HEK293 (cell line): ENCODE measurements at regions not wholly inside any gene's neighbourhood (a gene's known extent, or its start where the extent isn't known, plus 50 kb on each side); places are given as distances from the start of the nearest gene placed in this dataset.

Experiments
- CTCF ChIA-PET: fragments of 350-600 bp; formaldehyde crosslinking; extraction: SDS; loops from one replicate; lab custom pipeline; 2021; ENCODE audit warnings: antibody characterized with exemption; lab: Yijun Ruan, JAX
- POLR2A ChIA-PET: fragments of 300-600 bp; formaldehyde crosslinking; extraction: SDS; loops from one replicate; lab custom pipeline; 2020; ENCODE audit warnings: antibody characterized with exemption, inconsistent platforms; lab: Yijun Ruan, JAX
- H3K27ac ChIP-seq: fragments of 200-500 bp; sonication (Bioruptor generic); 2 replicates; pipeline ENCODE4 v1.5.1; 2014; ENCODE audit warnings: low read depth, low read length, control low read depth, inconsistent platforms; ENCODE audit errors: extremely low read depth
- H3K36me3 ChIP-seq, 2 experiments: fragments of 200-500 bp in 1 of 2; sonication (Bioruptor generic) in 1 of 2; 1 replicate in 1 of 2; 2 replicates in 1 of 2; pipeline ENCODE4 v1.5.1; 2014 to 2017; ENCODE audit warnings: inconsistent platforms in 2 of 2, low read length in 2 of 2; ENCODE audit not compliant: control insufficient read depth in 2 of 2, insufficient read depth in 1 of 2
- H3K4me1 ChIP-seq: fragments of 200-500 bp; sonication (Bioruptor generic); 2 replicates; pipeline ENCODE4 v1.5.1; 2014; ENCODE audit warnings: mild to moderate bottlenecking, low read length, inconsistent platforms; ENCODE audit not compliant: control insufficient read depth, insufficient read depth
- H3K4me3 ChIP-seq: 2 replicates; pipeline ENCODE4 v1.5.1; 2011; ENCODE audit warnings: low read depth, mild to moderate bottlenecking, control low read depth, low read length, moderate library complexity
- H3K9me3 ChIP-seq: fragments of 200-500 bp; sonication (Bioruptor generic); 2 replicates; pipeline ENCODE4 v1.5.1; 2014; ENCODE audit warnings: low read depth, low read length, inconsistent platforms; ENCODE audit not compliant: control insufficient read depth, insufficient read depth
- GLIS2 ChIP-seq: fragments of 450-650 bp; formaldehyde crosslinking; IDR thresholded peaks from 2 replicates; pipeline ENCODE4 v1.5.1; 2016; ENCODE audit warnings: missing biosample characterization, missing genetic modification characterization
- HOXD13 ChIP-seq: sonication (generic); formaldehyde crosslinking; IDR thresholded peaks from 2 replicates; pipeline ENCODE4 v1.8.0; 2022; ENCODE audit warnings: missing genetic modification reagents, borderline replicate concordance
- INSM2 ChIP-seq: fragments of 450-650 bp; formaldehyde crosslinking; IDR thresholded peaks from 2 replicates; pipeline ENCODE4 v1.5.1; 2016; ENCODE audit warnings: missing biosample characterization, missing genetic modification characterization
- MYNN ChIP-seq: fragments of 450-650 bp; formaldehyde crosslinking; IDR thresholded peaks from 2 replicates; pipeline ENCODE4 v1.5.1; 2016; ENCODE audit warnings: missing biosample characterization, missing genetic modification characterization, borderline replicate concordance
- TRIM28 ChIP-seq: IDR thresholded peaks from 2 replicates; pipeline ENCODE4 v1.6.1; 2011; ENCODE audit warnings: low read length, control low read depth, borderline replicate concordance
- YY2 ChIP-seq: fragments of 450-650 bp; formaldehyde crosslinking; IDR thresholded peaks from 2 replicates; pipeline ENCODE4 v1.5.1; 2016; ENCODE audit warnings: missing biosample characterization, missing genetic modification characterization
- ZNF138 ChIP-seq: fragments of 450-650 bp; formaldehyde crosslinking; IDR thresholded peaks from 2 replicates; pipeline ENCODE4 v1.5.1; 2016; ENCODE audit warnings: missing biosample characterization, missing genetic modification characterization, borderline replicate concordance
- ZNF433 ChIP-seq: fragments of 450-650 bp; formaldehyde crosslinking; IDR thresholded peaks from 2 replicates; pipeline ENCODE4 v1.5.1; 2016; ENCODE audit warnings: missing biosample characterization, missing genetic modification characterization, low read depth
- ZNF585B ChIP-seq: fragments of 450-650 bp; formaldehyde crosslinking; IDR thresholded peaks from 2 replicates; pipeline ENCODE4 v1.5.1; 2016; ENCODE audit warnings: missing biosample characterization, missing genetic modification characterization
- ZNF626 ChIP-seq: fragments of 450-650 bp; sonication (Bioruptor Pico); formaldehyde crosslinking; IDR thresholded peaks from 2 replicates; pipeline ENCODE4 v1.5.1; 2018; ENCODE audit warnings: missing biosample characterization, missing genetic modification characterization, inconsistent platforms
- ZNF660 ChIP-seq: fragments of 450-650 bp; IDR thresholded peaks from 2 replicates; pipeline ENCODE4 v1.5.1; 2018; ENCODE audit warnings: missing biosample characterization, mild to moderate bottlenecking, missing genetic modification characterization
- ZNF776 ChIP-seq: fragments of 450-650 bp; formaldehyde crosslinking; IDR thresholded peaks from 2 replicates; pipeline ENCODE4 v1.5.0; 2017; ENCODE audit warnings: missing biosample characterization, missing genetic modification characterization, borderline replicate concordance
- ZNF843 ChIP-seq: fragments of 450-650 bp; formaldehyde crosslinking; IDR thresholded peaks from 2 replicates; pipeline ENCODE4 v1.5.1; 2016; ENCODE audit warnings: missing biosample characterization, missing genetic modification characterization
- TF ChIP-seq, protein P1 (sequence below): fragments of 450-650 bp; formaldehyde crosslinking; IDR thresholded peaks from 2 replicates; pipeline ENCODE4 v1.5.1; 2016; ENCODE audit warnings: missing biosample characterization, missing genetic modification characterization
- TF ChIP-seq, protein P2 (sequence below): fragments of 450-650 bp; formaldehyde crosslinking; IDR thresholded peaks from 2 replicates; pipeline ENCODE4 v1.5.1; 2017; ENCODE audit warnings: missing biosample characterization, missing genetic modification characterization

DNA sequence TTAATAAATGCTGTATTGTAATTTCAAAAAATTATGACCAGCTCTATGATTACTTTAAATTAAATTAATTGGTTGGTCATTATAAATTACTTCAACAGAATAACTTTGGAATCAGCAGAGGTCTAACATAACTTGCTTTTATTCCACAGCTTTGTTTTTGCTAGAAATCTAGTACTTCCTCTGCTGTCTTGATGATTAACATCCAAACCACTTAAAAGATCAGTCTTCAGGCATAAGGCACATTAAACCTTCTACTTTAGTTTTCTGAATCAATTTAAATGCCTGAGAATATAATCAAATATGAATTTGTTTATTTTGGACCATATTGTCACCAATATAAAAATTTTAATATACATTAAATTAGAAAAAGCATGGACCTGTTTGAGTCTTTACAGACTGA lies 465.3 kb downstream of the ARL4A start:
- CTCF ChIA-PET = no interaction called here
- Histone ChIP-seq H3K4me3 (no peak overlapping the region), H3K9me3 (no peaks in the 10 kb centered on the region)
- TF ChIP-seq HOXD13 (no peak), ZNF660 (no peak), ZNF776 (tag by site-specific recombination) (no peak), ZNF843 (tag by site-specific recombination) (no peak), MYNN (no peak), GLIS2 (no peak), TRIM28 (no peak), YY2 (tag by site-specific recombination) (no peak), INSM2 (no peak), ZNF138 (no peak), ZNF626 (tag by site-specific recombination) (no peak)
- TF ChIP-seq, protein P1, sequence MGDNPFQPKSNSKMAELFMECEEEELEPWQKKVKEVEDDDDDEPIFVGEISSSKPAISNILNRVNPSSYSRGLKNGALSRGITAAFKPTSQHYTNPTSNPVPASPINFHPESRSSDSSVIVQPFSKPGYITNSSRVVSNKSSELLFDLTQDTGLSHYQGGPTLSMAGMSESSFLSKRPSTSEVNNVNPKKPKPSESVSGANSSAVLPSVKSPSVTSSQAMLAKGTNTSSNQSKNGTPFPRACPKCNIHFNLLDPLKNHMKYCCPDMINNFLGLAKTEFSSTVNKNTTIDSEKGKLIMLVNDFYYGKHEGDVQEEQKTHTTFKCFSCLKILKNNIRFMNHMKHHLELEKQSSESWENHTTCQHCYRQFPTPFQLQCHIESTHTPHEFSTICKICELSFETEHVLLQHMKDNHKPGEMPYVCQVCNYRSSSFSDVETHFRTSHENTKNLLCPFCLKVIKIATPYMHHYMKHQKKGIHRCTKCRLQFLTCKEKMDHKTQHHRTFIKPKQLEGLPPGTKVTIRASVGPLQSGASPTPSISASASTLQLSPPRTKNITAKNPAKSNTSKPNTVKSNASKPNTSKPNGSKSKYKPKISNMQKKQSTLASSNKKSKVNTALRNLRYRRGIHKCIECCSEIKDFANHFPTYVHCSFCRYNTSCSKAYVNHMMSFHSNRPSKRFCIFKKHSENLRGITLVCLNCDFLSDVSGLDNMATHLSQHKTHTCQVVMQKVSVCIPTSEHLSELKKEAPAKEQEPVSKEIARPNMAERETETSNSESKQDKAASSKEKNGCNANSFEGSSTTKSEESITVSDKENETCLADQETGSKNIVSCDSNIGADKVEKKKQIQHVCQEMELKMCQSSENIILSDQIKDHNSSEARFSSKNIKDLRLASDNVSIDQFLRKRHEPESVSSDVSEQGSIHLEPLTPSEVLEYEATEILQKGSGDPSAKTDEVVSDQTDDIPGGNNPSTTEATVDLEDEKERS = no peak
- TF ChIP-seq, all 188 proteins: peak for 0
- POLR2A ChIA-PET = no interaction called here
- Histone ChIP-seq H3K36me3 (no peaks in the 10 kb centered on the region), H3K4me1 (peaks cover 7% of the 10 kb centered on the region; the same call in 1 of the 2 replicates), H3K27ac (no peak overlapping the region)

DNA sequence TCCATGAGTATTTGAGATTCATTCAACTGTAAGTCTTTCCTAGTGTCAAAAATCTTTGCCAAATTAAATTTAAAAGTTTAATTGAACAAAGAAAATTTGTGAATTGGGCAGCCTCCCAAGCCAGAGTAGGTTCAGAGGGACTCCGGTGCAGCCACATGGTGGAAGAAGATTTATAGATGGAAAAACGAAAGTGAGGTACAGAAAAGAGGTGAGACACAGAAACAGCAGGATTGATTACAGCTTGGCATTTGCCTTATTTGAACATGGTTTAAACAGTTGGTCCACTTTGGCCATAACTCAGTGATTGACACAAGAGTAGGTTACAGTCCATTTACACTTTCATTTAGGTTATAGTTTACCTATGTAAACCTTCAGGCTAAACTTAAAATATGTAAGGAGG lies 465.8 kb downstream of the ARL4A start:
- no peak overlapping the region for H3K27ac ChIP-seq
- peaks cover 7% of the 10 kb centered on the region; the same call in 1 of the 2 replicates for H3K4me1 ChIP-seq
- no peaks in the 10 kb centered on the region for H3K9me3 ChIP-seq
- H3K36me3 ChIP-seq = no peaks in the 10 kb centered on the region
- CTCF ChIA-PET = interaction anchor here (1.3 kb wide), 1 partner anchor 467 kb away, joined by 3 read pairs; no protein-coding TSS in a partner anchor
- no peak overlapping the region for H3K4me3 ChIP-seq
- POLR2A ChIA-PET = no interaction called here
- no peak for TF ChIP-seq ZNF585B (tag by site-specific recombination)
- TF ChIP-seq, protein P2, sequence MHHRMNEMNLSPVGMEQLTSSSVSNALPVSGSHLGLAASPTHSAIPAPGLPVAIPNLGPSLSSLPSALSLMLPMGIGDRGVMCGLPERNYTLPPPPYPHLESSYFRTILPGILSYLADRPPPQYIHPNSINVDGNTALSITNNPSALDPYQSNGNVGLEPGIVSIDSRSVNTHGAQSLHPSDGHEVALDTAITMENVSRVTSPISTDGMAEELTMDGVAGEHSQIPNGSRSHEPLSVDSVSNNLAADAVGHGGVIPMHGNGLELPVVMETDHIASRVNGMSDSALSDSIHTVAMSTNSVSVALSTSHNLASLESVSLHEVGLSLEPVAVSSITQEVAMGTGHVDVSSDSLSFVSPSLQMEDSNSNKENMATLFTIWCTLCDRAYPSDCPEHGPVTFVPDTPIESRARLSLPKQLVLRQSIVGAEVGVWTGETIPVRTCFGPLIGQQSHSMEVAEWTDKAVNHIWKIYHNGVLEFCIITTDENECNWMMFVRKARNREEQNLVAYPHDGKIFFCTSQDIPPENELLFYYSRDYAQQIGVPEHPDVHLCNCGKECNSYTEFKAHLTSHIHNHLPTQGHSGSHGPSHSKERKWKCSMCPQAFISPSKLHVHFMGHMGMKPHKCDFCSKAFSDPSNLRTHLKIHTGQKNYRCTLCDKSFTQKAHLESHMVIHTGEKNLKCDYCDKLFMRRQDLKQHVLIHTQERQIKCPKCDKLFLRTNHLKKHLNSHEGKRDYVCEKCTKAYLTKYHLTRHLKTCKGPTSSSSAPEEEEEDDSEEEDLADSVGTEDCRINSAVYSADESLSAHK (tag by site-specific recombination) = no peak

GRCh38 chr7:13153742-13154141 lies 466.3 kb downstream of the ARL4A start:
- POLR2A ChIA-PET = no interaction called here
- no peaks in the 10 kb centered on the region for H3K9me3 ChIP-seq
- no peaks in the 10 kb centered on the region for H3K36me3 ChIP-seq
- CTCF ChIA-PET = interaction anchor here (1.3 kb wide), 1 partner anchor 467 kb away, joined by 3 read pairs; no protein-coding TSS in a partner anchor
- no peak for TF ChIP-seq ZNF433 (tag by site-specific recombination)
- H3K4me3 ChIP-seq = no peak overlapping the region
- H3K27ac ChIP-seq = no peak overlapping the region
- peaks cover 7% of the 10 kb centered on the region; the same call in 1 of the 2 replicates for H3K4me1 ChIP-seq
